ENCODE measurements at regions not wholly inside any gene's neighbourhood (a gene's known extent, or its start where the extent isn't known, plus 50 kb on each side); places are given as distances from the start of the nearest gene placed in this dataset.

GRCh38 chr3:25272090-25272489 is 156.0 kb upstream of the RARB start:
- TF ChIP-seq CTCF (IDR thresholded peaks at IDR 0.05) (no peak), POLR2A (IDR thresholded peaks at IDR 0.05) (no peak)

Measured in right lobe of liver (tissue), 4 donors.